ENCODE measurements at regions not wholly inside any gene's neighbourhood (a gene's known extent, or its start where the extent isn't known, plus 50 kb on each side); places are given as distances from the start of the nearest gene placed in this dataset.

- Histone ChIP-seq H3K4me2 (ENCODE audit: low read length) (peak overlapping the region; percentile 14), H3K36me3 (ENCODE audit: insufficient read depth, low read length) (no peaks in the 10 kb centered on the region), H3K27me3 (ENCODE audit: control insufficient read depth, insufficient read depth, low read length) (no peaks in the 10 kb centered on the region), H3K9me3 (replicated peaks; ENCODE audit: low read length) (no peaks in the 10 kb centered on the region), H3K9ac (ENCODE audit: low read depth, low read length) (peak overlapping the region; percentile 9), H3K4me3 (ENCODE audit: low read length) (no peak overlapping the region), H3K4me1 (ENCODE audit: control insufficient read depth, insufficient read depth, low read length) (peaks cover 35% of the 10 kb centered on the region)
Measured at GRCh38 chr3:159237226-159237625, 435.4 kb downstream of the MFSD1 start.

GRCh38 chr3:159238646-159239045, 436.8 kb downstream of the MFSD1 start:
- no peak overlapping the region for H3K4me3 ChIP-seq (ENCODE audit: low read length)
- no peaks in the 10 kb centered on the region for H3K9me3 ChIP-seq (replicated peaks; ENCODE audit: low read length)
- no peak overlapping the region for H3K4me2 ChIP-seq (ENCODE audit: low read length)
- H3K27me3 ChIP-seq (ENCODE audit: control insufficient read depth, insufficient read depth, low read length) = no peaks in the 10 kb centered on the region
- H3K4me1 ChIP-seq (ENCODE audit: control insufficient read depth, insufficient read depth, low read length) = peaks cover 35% of the 10 kb centered on the region
- no peaks in the 10 kb centered on the region for H3K36me3 ChIP-seq (ENCODE audit: insufficient read depth, low read length)
- peak overlapping the region; percentile 38 for H3K9ac ChIP-seq (ENCODE audit: low read depth, low read length)

GRCh38 chr3:159239059-159239458, 437.2 kb downstream of the MFSD1 start:
- no peak overlapping the region for H3K4me2 ChIP-seq (ENCODE audit: low read length)
- H3K27me3 ChIP-seq (ENCODE audit: control insufficient read depth, insufficient read depth, low read length) = no peaks in the 10 kb centered on the region
- peaks cover 35% of the 10 kb centered on the region for H3K4me1 ChIP-seq (ENCODE audit: control insufficient read depth, insufficient read depth, low read length)
- peak overlapping the region; percentile 38 for H3K9ac ChIP-seq (ENCODE audit: low read depth, low read length)
- no peaks in the 10 kb centered on the region for H3K9me3 ChIP-seq (replicated peaks; ENCODE audit: low read length)
- H3K4me3 ChIP-seq (ENCODE audit: low read length) = no peak overlapping the region
- H3K36me3 ChIP-seq (ENCODE audit: insufficient read depth, low read length) = no peaks in the 10 kb centered on the region

GRCh38 chr3:159244933-159245332, 443.1 kb downstream of the MFSD1 start:
- Histone ChIP-seq H3K4me3 (ENCODE audit: low read length) (no peak overlapping the region), H3K4me2 (ENCODE audit: low read length) (no peak overlapping the region), H3K9me3 (replicated peaks; ENCODE audit: low read length) (no peaks in the 10 kb centered on the region), H3K27me3 (ENCODE audit: control insufficient read depth, insufficient read depth, low read length) (no peaks in the 10 kb centered on the region), H3K36me3 (ENCODE audit: insufficient read depth, low read length) (no peaks in the 10 kb centered on the region), H3K4me1 (ENCODE audit: control insufficient read depth, insufficient read depth, low read length) (peaks cover 10% of the 10 kb centered on the region), H3K9ac (ENCODE audit: low read depth, low read length) (no peak overlapping the region)

- H3K4me3 ChIP-seq (ENCODE audit: low read length) = no peak overlapping the region
- H3K9ac ChIP-seq (ENCODE audit: low read depth, low read length) = no peak overlapping the region
- H3K9me3 ChIP-seq (replicated peaks; ENCODE audit: low read length) = no peaks in the 10 kb centered on the region
- peaks cover 13% of the 10 kb centered on the region for H3K4me1 ChIP-seq (ENCODE audit: control insufficient read depth, insufficient read depth, low read length)
- no peaks in the 10 kb centered on the region for H3K27me3 ChIP-seq (ENCODE audit: control insufficient read depth, insufficient read depth, low read length)
- no peak overlapping the region for H3K4me2 ChIP-seq (ENCODE audit: low read length)
- no peaks in the 10 kb centered on the region for H3K36me3 ChIP-seq (ENCODE audit: insufficient read depth, low read length)
Measured at GRCh38 chr3:159245871-159246270, 444.0 kb downstream of the MFSD1 start.

GRCh38 chr3:159246385-159246784, 444.5 kb downstream of the MFSD1 start:
- Histone ChIP-seq H3K4me2 (ENCODE audit: low read length) (no peak overlapping the region), H3K36me3 (ENCODE audit: insufficient read depth, low read length) (no peaks in the 10 kb centered on the region), H3K4me1 (ENCODE audit: control insufficient read depth, insufficient read depth, low read length) (peaks cover 18% of the 10 kb centered on the region), H3K9me3 (replicated peaks; ENCODE audit: low read length) (no peaks in the 10 kb centered on the region), H3K4me3 (ENCODE audit: low read length) (no peak overlapping the region), H3K9ac (ENCODE audit: low read depth, low read length) (no peak overlapping the region), H3K27me3 (ENCODE audit: control insufficient read depth, insufficient read depth, low read length) (no peaks in the 10 kb centered on the region)

GRCh38 chr3:159249472-159250174, 447.8 kb downstream of the MFSD1 start:
- no peak overlapping the region for H3K9ac ChIP-seq (ENCODE audit: low read depth, low read length)
- H3K27me3 ChIP-seq (ENCODE audit: control insufficient read depth, insufficient read depth, low read length) = no peaks in the 10 kb centered on the region
- no peaks in the 10 kb centered on the region for H3K9me3 ChIP-seq (replicated peaks; ENCODE audit: low read length)
- H3K4me3 ChIP-seq (ENCODE audit: low read length) = no peak overlapping the region
- H3K4me2 ChIP-seq (ENCODE audit: low read length) = no peak overlapping the region
- H3K36me3 ChIP-seq (ENCODE audit: insufficient read depth, low read length) = no peaks in the 10 kb centered on the region
- H3K4me1 ChIP-seq (ENCODE audit: control insufficient read depth, insufficient read depth, low read length) = peaks cover 39% of the 10 kb centered on the region

- peaks cover 36% of the 10 kb centered on the region for H3K4me1 ChIP-seq (ENCODE audit: control insufficient read depth, insufficient read depth, low read length)
- no peaks in the 10 kb centered on the region for H3K27me3 ChIP-seq (ENCODE audit: control insufficient read depth, insufficient read depth, low read length)
- no peaks in the 10 kb centered on the region for H3K9me3 ChIP-seq (replicated peaks; ENCODE audit: low read length)
- H3K4me3 ChIP-seq (ENCODE audit: low read length) = no peak overlapping the region
- no peak overlapping the region for H3K4me2 ChIP-seq (ENCODE audit: low read length)
- H3K9ac ChIP-seq (ENCODE audit: low read depth, low read length) = peak overlapping the region; percentile 72
- no peaks in the 10 kb centered on the region for H3K36me3 ChIP-seq (ENCODE audit: insufficient read depth, low read length)
Measured at GRCh38 chr3:159250961-159251360, 449.1 kb downstream of the MFSD1 start.

- H3K4me3 ChIP-seq (ENCODE audit: low read length) = peak overlapping the region; percentile 21
- H3K9ac ChIP-seq (ENCODE audit: low read depth, low read length) = peak overlapping the region; percentile 72
- H3K36me3 ChIP-seq (ENCODE audit: insufficient read depth, low read length) = no peaks in the 10 kb centered on the region
- peaks cover 29% of the 10 kb centered on the region for H3K4me1 ChIP-seq (ENCODE audit: control insufficient read depth, insufficient read depth, low read length)
- H3K9me3 ChIP-seq (replicated peaks; ENCODE audit: low read length) = no peaks in the 10 kb centered on the region
- H3K4me2 ChIP-seq (ENCODE audit: low read length) = peak overlapping the region; percentile 60
- no peaks in the 10 kb centered on the region for H3K27me3 ChIP-seq (ENCODE audit: control insufficient read depth, insufficient read depth, low read length)
Measured at GRCh38 chr3:159252274-159252673, 450.4 kb downstream of the MFSD1 start.

- H3K4me1 ChIP-seq (ENCODE audit: control insufficient read depth, insufficient read depth, low read length) = peaks cover 29% of the 10 kb centered on the region
- H3K27me3 ChIP-seq (ENCODE audit: control insufficient read depth, insufficient read depth, low read length) = no peaks in the 10 kb centered on the region
- no peaks in the 10 kb centered on the region for H3K9me3 ChIP-seq (replicated peaks; ENCODE audit: low read length)
- no peaks in the 10 kb centered on the region for H3K36me3 ChIP-seq (ENCODE audit: insufficient read depth, low read length)
- H3K4me3 ChIP-seq (ENCODE audit: low read length) = no peak overlapping the region
- H3K9ac ChIP-seq (ENCODE audit: low read depth, low read length) = peak overlapping the region; percentile 58
- H3K4me2 ChIP-seq (ENCODE audit: low read length) = peak overlapping the region; percentile 60
Measured at GRCh38 chr3:159252772-159253384, 451.0 kb downstream of the MFSD1 start.

GRCh38 chr3:159253860-159254259, 452.0 kb downstream of the MFSD1 start:
- Histone ChIP-seq H3K4me2 (ENCODE audit: low read length) (peak overlapping the region; percentile 22), H3K4me1 (ENCODE audit: control insufficient read depth, insufficient read depth, low read length) (peaks cover 29% of the 10 kb centered on the region), H3K9ac (ENCODE audit: low read depth, low read length) (peak overlapping the region; percentile 53)

GRCh38 chr3:159257954-159258353, 456.1 kb downstream of the MFSD1 start:
- no peaks in the 10 kb centered on the region for H3K9me3 ChIP-seq (replicated peaks; ENCODE audit: low read length)
- peaks cover 10% of the 10 kb centered on the region for H3K4me1 ChIP-seq (ENCODE audit: control insufficient read depth, insufficient read depth, low read length)
- no peaks in the 10 kb centered on the region for H3K27me3 ChIP-seq (ENCODE audit: control insufficient read depth, insufficient read depth, low read length)
- H3K9ac ChIP-seq (ENCODE audit: low read depth, low read length) = no peak overlapping the region
- H3K4me2 ChIP-seq (ENCODE audit: low read length) = no peak overlapping the region
- no peaks in the 10 kb centered on the region for H3K36me3 ChIP-seq (ENCODE audit: insufficient read depth, low read length)
- no peak overlapping the region for H3K4me3 ChIP-seq (ENCODE audit: low read length)

More at GRCh38 chr3:159253860-159254259, 452.0 kb downstream of the MFSD1 start:
- Histone ChIP-seq H3K36me3 (ENCODE audit: insufficient read depth, low read length) (no peaks in the 10 kb centered on the region), H3K4me3 (ENCODE audit: low read length) (no peak overlapping the region), H3K27me3 (ENCODE audit: control insufficient read depth, insufficient read depth, low read length) (no peaks in the 10 kb centered on the region), H3K9me3 (replicated peaks; ENCODE audit: low read length) (no peaks in the 10 kb centered on the region)
